Liver (tissue), 3 donors: ENCODE measurements at regions not wholly inside any gene's neighbourhood (a gene's known extent, or its start where the extent isn't known, plus 50 kb on each side); places are given as distances from the start of the nearest gene placed in this dataset.

Experiments
- EGR1 ChIP-seq, 2 donors: IDR thresholded peaks; 2 replicates each; pipeline ENCODE4 v1.6.1; 2016 to 2018; ENCODE audit warnings: antibody characterized with exemption in 2 of 2, low read depth in 2 of 2
- FOXA1 ChIP-seq: IDR thresholded peaks from 2 replicates; pipeline ENCODE4 v1.6.1; 2016; ENCODE audit warnings: antibody characterized with exemption
- GABPA ChIP-seq, 2 donors: IDR thresholded peaks in 1 of 2; conservative IDR thresholded peaks in 1 of 2; 2 replicates each; pipeline ENCODE4 v1.6.1; 2016; ENCODE audit warnings: antibody characterized with exemption in 2 of 2, mild to moderate bottlenecking in 1 of 2, moderate library complexity in 1 of 2
- JUND ChIP-seq, 2 donors: IDR thresholded peaks; 2 replicates each; pipeline ENCODE4 v1.6.1; 2016; ENCODE audit warnings: antibody characterized with exemption in 2 of 2
- MAX ChIP-seq: IDR thresholded peaks from 2 replicates; pipeline ENCODE4 v1.6.1; 2016; ENCODE audit warnings: antibody characterized with exemption
- RAD21 ChIP-seq, 2 donors: IDR thresholded peaks; 2 replicates each; pipeline ENCODE4 v1.6.1; 2016; ENCODE audit warnings: antibody characterized with exemption in 2 of 2, mild to moderate bottlenecking in 2 of 2
- REST ChIP-seq: IDR thresholded peaks from 2 replicates; pipeline ENCODE4 v1.6.1; 2016; ENCODE audit warnings: antibody characterized with exemption, mild to moderate bottlenecking
- RXRA ChIP-seq, 2 donors: IDR thresholded peaks; 2 replicates each; pipeline ENCODE4 v1.6.1; 2017 to 2018; ENCODE audit warnings: antibody characterized with exemption in 2 of 2, mild to moderate bottlenecking in 1 of 2
- TAF1 ChIP-seq: conservative IDR thresholded peaks from 2 replicates; pipeline ENCODE4 v1.6.1; 2016; ENCODE audit warnings: antibody characterized with exemption, mild to moderate bottlenecking
- TF ChIP-seq, protein P1 (sequence below): fragments of 150-350 bp; IDR thresholded peaks from 2 replicates; pipeline ENCODE4 v1.5.1; 2017; ENCODE audit warnings: improper control_type of control experiment, low read depth, low read length; ENCODE audit not compliant: missing input control
- TF ChIP-seq, protein P2 (sequence below): IDR thresholded peaks from 2 replicates; pipeline ENCODE4 v1.6.1; 2016; ENCODE audit warnings: antibody characterized with exemption
- donor health status: healthy.
- donor health status: healthy.

GRCh38 chr13:74048756-74049155 is 85.4 kb downstream of the KLF12 start:
- TF ChIP-seq, protein P1, sequence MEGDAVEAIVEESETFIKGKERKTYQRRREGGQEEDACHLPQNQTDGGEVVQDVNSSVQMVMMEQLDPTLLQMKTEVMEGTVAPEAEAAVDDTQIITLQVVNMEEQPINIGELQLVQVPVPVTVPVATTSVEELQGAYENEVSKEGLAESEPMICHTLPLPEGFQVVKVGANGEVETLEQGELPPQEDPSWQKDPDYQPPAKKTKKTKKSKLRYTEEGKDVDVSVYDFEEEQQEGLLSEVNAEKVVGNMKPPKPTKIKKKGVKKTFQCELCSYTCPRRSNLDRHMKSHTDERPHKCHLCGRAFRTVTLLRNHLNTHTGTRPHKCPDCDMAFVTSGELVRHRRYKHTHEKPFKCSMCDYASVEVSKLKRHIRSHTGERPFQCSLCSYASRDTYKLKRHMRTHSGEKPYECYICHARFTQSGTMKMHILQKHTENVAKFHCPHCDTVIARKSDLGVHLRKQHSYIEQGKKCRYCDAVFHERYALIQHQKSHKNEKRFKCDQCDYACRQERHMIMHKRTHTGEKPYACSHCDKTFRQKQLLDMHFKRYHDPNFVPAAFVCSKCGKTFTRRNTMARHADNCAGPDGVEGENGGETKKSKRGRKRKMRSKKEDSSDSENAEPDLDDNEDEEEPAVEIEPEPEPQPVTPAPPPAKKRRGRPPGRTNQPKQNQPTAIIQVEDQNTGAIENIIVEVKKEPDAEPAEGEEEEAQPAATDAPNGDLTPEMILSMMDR = no peak
- TF ChIP-seq GABPA (IDR thresholded peaks at IDR 0.05 in 1 of 2, conservative IDR thresholded peaks at IDR 0.05 in 1 of 2) (no peak), JUND (IDR thresholded peaks at IDR 0.05) (no peak), REST (no peak), EGR1 (IDR thresholded peaks at IDR 0.05; ENCODE audit: low read depth in 2 of 2) (no peak), TAF1 (no peak), RXRA (IDR thresholded peaks at IDR 0.05) (no peak), FOXA1 (no peak), MAX (no peak), RAD21 (IDR thresholded peaks at IDR 0.05) (no peak)
- TF ChIP-seq, protein P2, sequence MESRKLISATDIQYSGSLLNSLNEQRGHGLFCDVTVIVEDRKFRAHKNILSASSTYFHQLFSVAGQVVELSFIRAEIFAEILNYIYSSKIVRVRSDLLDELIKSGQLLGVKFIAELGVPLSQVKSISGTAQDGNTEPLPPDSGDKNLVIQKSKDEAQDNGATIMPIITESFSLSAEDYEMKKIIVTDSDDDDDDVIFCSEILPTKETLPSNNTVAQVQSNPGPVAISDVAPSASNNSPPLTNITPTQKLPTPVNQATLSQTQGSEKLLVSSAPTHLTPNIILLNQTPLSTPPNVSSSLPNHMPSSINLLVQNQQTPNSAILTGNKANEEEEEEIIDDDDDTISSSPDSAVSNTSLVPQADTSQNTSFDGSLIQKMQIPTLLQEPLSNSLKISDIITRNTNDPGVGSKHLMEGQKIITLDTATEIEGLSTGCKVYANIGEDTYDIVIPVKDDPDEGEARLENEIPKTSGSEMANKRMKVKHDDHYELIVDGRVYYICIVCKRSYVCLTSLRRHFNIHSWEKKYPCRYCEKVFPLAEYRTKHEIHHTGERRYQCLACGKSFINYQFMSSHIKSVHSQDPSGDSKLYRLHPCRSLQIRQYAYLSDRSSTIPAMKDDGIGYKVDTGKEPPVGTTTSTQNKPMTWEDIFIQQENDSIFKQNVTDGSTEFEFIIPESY = no peak
